CD4-positive, alpha-beta T cell treated with Interleukin-21 for 1 hour (primary cell): ENCODE measurements at regions not wholly inside any gene's neighbourhood (a gene's known extent, or its start where the extent isn't known, plus 50 kb on each side); places are given as distances from the start of the nearest gene placed in this dataset.
A peak's percentile ranks its signal among the peaks of the same experiment; 100 is the strongest.
"Not testable (repeated sequence)": the region's sequence is repeated elsewhere in the genome, so short reads cannot be mapped to it uniquely, and the experiment has no call there.

ENCODE experiments used
- DNase-seq: peaks from one replicate; pipeline ENCODE4 v3.0.0-alpha.2; 2020

GRCh38 chr9:63804205-63804604, 1480.8 kb downstream of the FOXD4L5 start:
- DNase-seq = not testable (repeated sequence)

GRCh38 chr9:63794081-63794685, 1490.8 kb downstream of the FOXD4L5 start:
- not testable (repeated sequence) for DNase-seq

- DNase-seq = not testable (repeated sequence)
Measured at GRCh38 chr9:63787454-63787853, 1497.6 kb downstream of the FOXD4L5 start.

- DNase-seq = not testable (repeated sequence)
Measured at GRCh38 chr9:63785059-63785458, 1500.0 kb downstream of the FOXD4L5 start.

GRCh38 chr9:63784421-63784820, 1500.6 kb downstream of the FOXD4L5 start:
- DNase-seq = not testable (repeated sequence)

GRCh38 chr9:63781817-63782439, 1503.1 kb downstream of the FOXD4L5 start:
- not testable (repeated sequence) for DNase-seq

- peak; percentile 10 for DNase-seq
Measured at GRCh38 chr9:63781390-63781789, 1503.6 kb downstream of the FOXD4L5 start.

- DNase-seq = not testable (repeated sequence)
Measured at GRCh38 chr9:63776220-63776619, 1508.8 kb downstream of the FOXD4L5 start.

GRCh38 chr9:63775092-63775426, 1510.0 kb downstream of the FOXD4L5 start:
- not testable (repeated sequence) for DNase-seq

GRCh38 chr9:63774369-63775091, 1510.5 kb downstream of the FOXD4L5 start:
- not testable (repeated sequence) for DNase-seq

GRCh38 chr9:63762230-63762629, 1522.8 kb downstream of the FOXD4L5 start:
- DNase-seq = not testable (repeated sequence)

GRCh38 chr9:63729021-63729420, 1556.0 kb downstream of the FOXD4L5 start:
- DNase-seq = not testable (repeated sequence)

- DNase-seq = no peak
Measured at GRCh38 chr9:63728287-63728686, 1556.7 kb downstream of the FOXD4L5 start.

GRCh38 chr9:63708285-63708684, 1576.7 kb downstream of the FOXD4L5 start:
- DNase-seq = not testable (repeated sequence)

- DNase-seq = not testable (repeated sequence)
Measured at GRCh38 chr9:63704456-63704855, 1580.6 kb downstream of the FOXD4L5 start.

GRCh38 chr9:63703670-63704069, 1581.3 kb downstream of the FOXD4L5 start:
- DNase-seq = not testable (repeated sequence)

- not testable (repeated sequence) for DNase-seq
Measured at GRCh38 chr9:63703138-63703665, 1581.8 kb downstream of the FOXD4L5 start.
